GM12878 (cell line): ENCODE measurements at regions not wholly inside any gene's neighbourhood (a gene's known extent, or its start where the extent isn't known, plus 50 kb on each side); places are given as distances from the start of the nearest gene placed in this dataset.

ENCODE experiments used
- BRCA1 ChIP-seq: IDR thresholded peaks from 2 replicates; pipeline ENCODE4 v1.6.1; 2011; ENCODE audit warnings: low read depth, low read length, improper control_type of control experiment
- CEBPB ChIP-seq, 2 experiments: fragments of 150-350 bp in 1 of 2; IDR thresholded peaks; 2 replicates each; pipeline ENCODE4 v1.6.1; 2012 to 2014; ENCODE audit warnings: low read depth in 2 of 2, low read length in 2 of 2, borderline replicate concordance in 1 of 2, inconsistent platforms in 1 of 2
- EGR1 ChIP-seq, 2 experiments: IDR thresholded peaks; 1 replicate in 1 of 2; 2 replicates in 1 of 2; pipeline ENCODE4 v1.6.1; 2011 to 2012; ENCODE audit warnings: low read depth in 2 of 2, low read length in 2 of 2, borderline replicate concordance in 1 of 2, mild to moderate bottlenecking in 1 of 2, moderate library complexity in 1 of 2
- EZH2 ChIP-seq: IDR thresholded peaks from 2 replicates; pipeline ENCODE4 v1.6.1; 2012; ENCODE audit warnings: low read depth, mild to moderate bottlenecking, control low read depth, inconsistent platforms, low read length, borderline replicate concordance; ENCODE audit not compliant: control insufficient read depth
- FOXK2 ChIP-seq: fragments of 450-650 bp; IDR thresholded peaks from 2 replicates; pipeline ENCODE4 v1.6.1; 2017; ENCODE audit warnings: mild to moderate bottlenecking, moderate library complexity
- GABPA ChIP-seq: IDR thresholded peaks from 2 replicates; pipeline ENCODE4 v1.6.1; 2014; ENCODE audit warnings: antibody characterized with exemption, low read depth, mild to moderate bottlenecking, inconsistent platforms
- SMARCA5 ChIP-seq: fragments of 450-650 bp; IDR thresholded peaks from 2 replicates; pipeline ENCODE4 v1.6.1; 2017; ENCODE audit warnings: mild to moderate bottlenecking
- SRF ChIP-seq, 2 experiments: IDR thresholded peaks; 2 replicates each; pipeline ENCODE4 v1.6.1; 2011; ENCODE audit warnings: low read depth in 2 of 2, low read length in 2 of 2, mild to moderate bottlenecking in 1 of 2, moderate library complexity in 1 of 2
- YY1 ChIP-seq: IDR thresholded peaks from 2 replicates; pipeline ENCODE4 v1.6.1; 2011; ENCODE audit warnings: low read depth, mild to moderate bottlenecking, low read length
- TF ChIP-seq, protein P1 (sequence below), 3 experiments: IDR thresholded peaks in 2 of 3; conservative IDR thresholded peaks in 1 of 3; 2 replicates each; pipeline ENCODE4 v1.5.1; 2011; ENCODE audit warnings: low read depth in 3 of 3, low read length in 3 of 3, mild to moderate bottlenecking in 3 of 3, control low read depth in 2 of 3, moderate library complexity in 2 of 3, inconsistent platforms in 1 of 3, mixed read lengths in 1 of 3; ENCODE audit not compliant: control insufficient read depth in 2 of 3, insufficient read depth in 1 of 3; ENCODE audit errors: extremely low read depth in 1 of 3

DNA sequence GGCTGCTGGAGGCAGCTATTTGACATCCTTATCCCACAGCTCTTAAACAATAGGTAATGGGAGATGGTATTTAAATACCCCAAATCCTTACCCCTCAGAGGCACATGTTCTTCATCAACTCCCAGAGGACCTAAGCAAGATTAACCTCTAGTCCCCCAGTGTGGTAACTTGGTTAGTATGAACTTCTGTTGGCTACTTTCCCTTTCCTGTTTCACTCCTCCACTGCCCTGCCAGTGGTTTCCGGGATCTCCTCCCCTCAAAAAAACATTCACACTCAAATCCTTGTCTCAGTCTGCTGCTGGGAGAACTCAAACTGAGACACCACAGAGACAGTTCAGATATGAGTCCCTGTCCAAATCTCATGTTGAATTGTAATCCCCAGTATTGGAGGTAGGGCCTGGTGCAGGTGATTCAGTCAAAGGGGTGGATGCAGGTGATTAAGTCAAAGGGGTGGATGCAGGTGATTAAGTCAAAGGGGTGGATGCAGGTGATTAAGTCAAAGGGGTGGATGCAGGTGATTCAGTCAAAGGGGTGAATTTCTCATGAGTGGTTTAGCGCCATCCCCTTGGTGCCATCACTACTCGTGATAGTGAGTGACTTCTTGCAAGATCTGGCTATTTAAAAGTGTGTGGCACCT lies 335.0 kb upstream of the CTNNB1 start:
- TF ChIP-seq BRCA1 (no peak), YY1 (no peak), SRF (IDR thresholded peaks at IDR 0.05; ENCODE audit: low read depth in 2 of 2, low read length in 2 of 2) (no peak), EZH2 (no peak), GABPA (no peak), SMARCA5 (no peak), FOXK2 (no peak), CEBPB (IDR thresholded peaks at IDR 0.05; ENCODE audit: borderline replicate concordance in 1 of 2, low read depth in 2 of 2, low read length in 2 of 2) (no peak), EGR1 (IDR thresholded peaks at IDR 0.05; ENCODE audit: borderline replicate concordance in 1 of 2, low read depth in 2 of 2, low read length in 2 of 2) (no peak)
- TF ChIP-seq, protein P1, sequence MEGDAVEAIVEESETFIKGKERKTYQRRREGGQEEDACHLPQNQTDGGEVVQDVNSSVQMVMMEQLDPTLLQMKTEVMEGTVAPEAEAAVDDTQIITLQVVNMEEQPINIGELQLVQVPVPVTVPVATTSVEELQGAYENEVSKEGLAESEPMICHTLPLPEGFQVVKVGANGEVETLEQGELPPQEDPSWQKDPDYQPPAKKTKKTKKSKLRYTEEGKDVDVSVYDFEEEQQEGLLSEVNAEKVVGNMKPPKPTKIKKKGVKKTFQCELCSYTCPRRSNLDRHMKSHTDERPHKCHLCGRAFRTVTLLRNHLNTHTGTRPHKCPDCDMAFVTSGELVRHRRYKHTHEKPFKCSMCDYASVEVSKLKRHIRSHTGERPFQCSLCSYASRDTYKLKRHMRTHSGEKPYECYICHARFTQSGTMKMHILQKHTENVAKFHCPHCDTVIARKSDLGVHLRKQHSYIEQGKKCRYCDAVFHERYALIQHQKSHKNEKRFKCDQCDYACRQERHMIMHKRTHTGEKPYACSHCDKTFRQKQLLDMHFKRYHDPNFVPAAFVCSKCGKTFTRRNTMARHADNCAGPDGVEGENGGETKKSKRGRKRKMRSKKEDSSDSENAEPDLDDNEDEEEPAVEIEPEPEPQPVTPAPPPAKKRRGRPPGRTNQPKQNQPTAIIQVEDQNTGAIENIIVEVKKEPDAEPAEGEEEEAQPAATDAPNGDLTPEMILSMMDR (IDR thresholded peaks at IDR 0.05 in 2 of 3, conservative IDR thresholded peaks at IDR 0.05 in 1 of 3; ENCODE audit: control insufficient read depth in 2 of 3, extremely low read depth in 1 of 3, insufficient read depth in 1 of 3, low read depth in 3 of 3, low read length in 3 of 3): no peak
